Ectodermal cell (in vitro differentiated cells): ENCODE measurements at regions not wholly inside any gene's neighbourhood (a gene's known extent, or its start where the extent isn't known, plus 50 kb on each side); places are given as distances from the start of the nearest gene placed in this dataset.
"Not testable (repeated sequence)": the region's sequence is repeated elsewhere in the genome, so short reads cannot be mapped to it uniquely, and the experiment has no call there.

Experiments
- H3K27ac ChIP-seq: 2 replicates; pipeline ENCODE4 v1.7.0; 2013; ENCODE audit warnings: mild to moderate bottlenecking, low read depth, low read length; ENCODE audit not compliant: insufficient read depth, poor library complexity, severe bottlenecking
- H3K27me3 ChIP-seq: 2 replicates; pipeline ENCODE4 v1.7.0; 2013; ENCODE audit warnings: mild to moderate bottlenecking, low read length; ENCODE audit not compliant: insufficient read depth, control insufficient read depth, poor library complexity, severe bottlenecking
- H3K36me3 ChIP-seq: one replicate; pipeline ENCODE4 v1.7.0; 2013; ENCODE audit warnings: low read length; ENCODE audit not compliant: control insufficient read depth, insufficient read depth
- H3K4me1 ChIP-seq: one replicate; pipeline ENCODE4 v1.7.0; 2013; ENCODE audit warnings: low read length; ENCODE audit not compliant: control insufficient read depth, insufficient read depth
- H3K4me3 ChIP-seq: 2 replicates; pipeline ENCODE4 v1.7.0; 2013; ENCODE audit warnings: low read depth, low read length, control low read depth; ENCODE audit not compliant: insufficient read depth
- H3K9me3 ChIP-seq: 2 replicates; pipeline ENCODE4 v1.7.0; 2013; ENCODE audit warnings: mild to moderate bottlenecking, low read length, moderate library complexity; ENCODE audit not compliant: control insufficient read depth
- WGBS, 2 experiments: methylation state at CpG; one replicate each; pipeline ENCODE4 v1.1.7; 2013; ENCODE audit warnings: missing lambda C conversion rate in 2 of 2; 5-methylcytosine and 5-hydroxymethylcytosine counted together

- H3K27me3 ChIP-seq, result no peaks in the 10 kb centered on the region
- no peak overlapping the region for H3K27ac ChIP-seq
- no peaks in the 10 kb centered on the region for H3K9me3 ChIP-seq
- 33 to 49% methylated on average over 7 to 8 of the region's 8 CpGs for WGBS, 2 experiments
- H3K4me1 ChIP-seq, result peaks cover 12% of the 10 kb centered on the region
- no peaks in the 10 kb centered on the region for H3K36me3 ChIP-seq
- no peak overlapping the region for H3K4me3 ChIP-seq
These were observed 136.9 kb downstream of the SKIDA1 start for GRCh38 chr10:21388589-21388988.

- Histone ChIP-seq H3K4me1 (peaks cover 12% of the 10 kb centered on the region), H3K4me3 (no peak overlapping the region), H3K9me3 (no peaks in the 10 kb centered on the region), H3K27me3 (no peaks in the 10 kb centered on the region), H3K27ac (no peak overlapping the region), H3K36me3 (no peaks in the 10 kb centered on the region)
- 79 to 84% methylated on average over 11 of the region's 11 CpGs for WGBS, 2 experiments
These were observed 137.6 kb downstream of the SKIDA1 start for GRCh38 chr10:21387868-21388267.

GRCh38 chr10:21385996-21386585 is 139.4 kb downstream of the SKIDA1 start:
- Histone ChIP-seq H3K27me3 (no peaks in the 10 kb centered on the region), H3K36me3 (no peaks in the 10 kb centered on the region), H3K27ac (no peak overlapping the region), H3K4me3 (no peak overlapping the region), H3K4me1 (peaks cover 12% of the 10 kb centered on the region), H3K9me3 (no peaks in the 10 kb centered on the region)
- 87 to 93% methylated on average over 5 of the region's 5 CpGs for WGBS, 2 experiments

GRCh38 chr10:21385536-21385935 is 139.9 kb downstream of the SKIDA1 start:
- peaks cover 12% of the 10 kb centered on the region for H3K4me1 ChIP-seq
- no peaks in the 10 kb centered on the region for H3K27me3 ChIP-seq
- no peaks in the 10 kb centered on the region for H3K36me3 ChIP-seq
- H3K9me3 ChIP-seq, result no peaks in the 10 kb centered on the region
- H3K4me3 ChIP-seq, result no peak overlapping the region
- no peak overlapping the region for H3K27ac ChIP-seq
- WGBS, 2 experiments, result 89 to 100% methylated on average over 1 of the region's 1 CpG

GRCh38 chr10:21379143-21379542 is 146.3 kb downstream of the SKIDA1 start:
- no peak overlapping the region for H3K4me3 ChIP-seq
- no peak overlapping the region for H3K27ac ChIP-seq
- 90 to 91% methylated on average over 3 of the region's 3 CpGs for WGBS, 2 experiments
- H3K27me3 ChIP-seq, result no peaks in the 10 kb centered on the region
- H3K4me1 ChIP-seq, result no peaks in the 10 kb centered on the region
- no peaks in the 10 kb centered on the region for H3K36me3 ChIP-seq
- H3K9me3 ChIP-seq, result no peaks in the 10 kb centered on the region

GRCh38 chr10:21375274-21375673 is 150.2 kb downstream of the SKIDA1 start:
- not testable (repeated sequence) for H3K4me3 ChIP-seq, H3K36me3 ChIP-seq
- 95 to 100% methylated on average over 1 of the region's 2 CpGs for WGBS, 2 experiments

GRCh38 chr10:21373881-21374280 is 151.6 kb downstream of the SKIDA1 start:
- not testable (repeated sequence) for H3K36me3 ChIP-seq, H3K9me3 ChIP-seq, H3K27ac ChIP-seq, H3K4me1 ChIP-seq, H3K27me3 ChIP-seq, H3K4me3 ChIP-seq
- 85 to 90% methylated on average over 3 of the region's 3 CpGs for whole genome bisulfite sequencing, 2 experiments

More at GRCh38 chr10:21375274-21375673, 150.2 kb downstream of the SKIDA1 start:
- not testable (repeated sequence) for H3K27ac ChIP-seq, H3K27me3 ChIP-seq, H3K9me3 ChIP-seq, H3K4me1 ChIP-seq

GRCh38 chr10:21372651-21373410 is 152.7 kb downstream of the SKIDA1 start:
- Histone ChIP-seq H3K4me3 (no peak overlapping the region), H3K27ac (no peak overlapping the region), H3K27me3 (no peaks in the 10 kb centered on the region), H3K9me3 (no peaks in the 10 kb centered on the region), H3K4me1 (no peaks in the 10 kb centered on the region), H3K36me3 (no peaks in the 10 kb centered on the region)
- 72 to 88% methylated on average over 4 of the region's 4 CpGs for WGBS, 2 experiments

GRCh38 chr10:21369697-21370096 is 155.8 kb downstream of the SKIDA1 start:
- no peak overlapping the region for H3K4me3 ChIP-seq
- peaks cover 2% of the 10 kb centered on the region for H3K4me1 ChIP-seq
- no peaks in the 10 kb centered on the region for H3K9me3 ChIP-seq
- H3K36me3 ChIP-seq, result no peaks in the 10 kb centered on the region
- no peak overlapping the region for H3K27ac ChIP-seq
- no peaks in the 10 kb centered on the region for H3K27me3 ChIP-seq
- 91 to 100% methylated on average over 1 to 2 of the region's 2 CpGs for WGBS, 2 experiments

- Histone ChIP-seq H3K4me1 (peaks cover 10% of the 10 kb centered on the region), H3K27ac (no peak overlapping the region), H3K36me3 (no peaks in the 10 kb centered on the region), H3K27me3 (no peaks in the 10 kb centered on the region), H3K4me3 (no peak overlapping the region), H3K9me3 (no peaks in the 10 kb centered on the region)
- WGBS, 2 experiments, result 81 to 89% methylated on average over 7 to 8 of the region's 9 CpGs
These were observed 156.6 kb downstream of the SKIDA1 start for GRCh38 chr10:21368728-21369425.
